ENCODE measurements at regions not wholly inside any gene's neighbourhood (a gene's known extent, or its start where the extent isn't known, plus 50 kb on each side); places are given as distances from the start of the nearest gene placed in this dataset.

DNA sequence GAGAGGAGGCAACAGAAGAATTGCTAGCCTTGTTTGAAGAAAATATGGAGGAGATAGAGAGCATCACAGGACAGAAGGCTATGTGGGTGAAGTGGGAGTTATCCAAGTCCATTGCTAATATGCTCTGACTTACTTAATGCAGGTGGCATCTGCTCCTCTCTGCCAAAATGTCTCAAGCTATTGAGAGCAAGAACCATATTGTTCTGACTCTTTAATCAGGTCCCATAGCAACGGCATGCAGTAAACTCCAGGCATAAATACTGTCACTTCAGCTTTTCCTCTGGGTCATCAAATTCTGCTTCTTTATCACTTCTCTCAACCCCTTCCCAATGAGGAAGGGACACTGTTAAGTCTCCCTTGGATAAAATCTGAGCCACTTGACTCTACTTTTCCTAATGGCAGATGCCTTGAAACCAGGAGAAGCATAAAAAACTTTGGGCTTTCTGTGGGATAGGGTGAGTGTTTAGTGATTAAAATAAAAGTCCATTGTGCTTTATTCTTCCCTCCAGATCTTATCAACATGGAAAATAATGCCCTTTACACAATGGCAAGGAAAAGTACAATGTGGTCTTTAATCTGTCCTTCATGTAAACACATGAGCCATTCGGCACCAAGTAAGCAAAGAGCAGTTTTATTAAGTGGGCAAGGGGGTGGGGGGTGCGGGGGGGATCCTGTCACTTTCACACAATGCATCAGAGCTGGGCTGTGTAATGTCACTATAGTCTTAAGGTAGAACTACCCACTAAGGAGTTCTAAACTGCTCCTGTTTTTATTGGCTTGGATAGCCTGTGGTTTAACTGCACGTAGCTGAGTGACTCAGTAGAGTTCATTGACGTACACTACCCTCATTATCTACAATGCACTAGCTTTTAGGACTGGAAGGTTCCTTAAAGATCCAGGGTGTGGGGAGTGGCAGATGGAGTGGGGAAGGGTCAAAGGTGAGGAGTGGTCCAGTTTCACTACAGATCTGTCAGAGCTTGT, 71.0 kb upstream of the TARS1 start:
- in situ Hi-C loops (cut with HindIII; ENCODE audit: low pct_unique_long_range_greater_than_20kb, low sequenced_read_pairs), result no loop called here
- no peak for TF ChIP-seq JUND (IDR thresholded peaks at IDR 0.05; ENCODE audit: low read depth)
- no peak for DNase-seq (ENCODE audit: low read depth in 1 of 2, low spot score in 1 of 2)

DNA sequence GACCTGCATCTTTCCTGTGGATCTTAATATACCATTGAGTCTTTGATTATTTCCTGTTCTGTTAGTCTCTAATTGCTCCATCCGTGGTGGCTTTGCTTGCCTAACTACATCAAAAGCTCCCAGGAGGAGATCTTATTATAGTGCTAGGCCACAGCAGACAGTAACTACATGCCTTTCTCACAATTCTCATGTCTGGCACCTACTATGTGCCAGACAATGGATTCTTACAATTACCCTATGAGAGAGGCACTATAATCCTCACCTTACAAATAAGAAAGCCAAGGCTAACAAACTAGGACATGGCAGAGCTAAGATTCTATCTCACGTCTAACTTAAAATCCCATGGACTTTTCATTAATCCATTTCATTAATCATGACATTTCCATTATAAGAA, 70.3 kb upstream of the TARS1 start:
- DNase-seq (ENCODE audit: low read depth in 1 of 2, low spot score in 1 of 2), result no peak
- no peak for TF ChIP-seq JUND (IDR thresholded peaks at IDR 0.05; ENCODE audit: low read depth)
- in situ Hi-C loops (cut with HindIII; ENCODE audit: low pct_unique_long_range_greater_than_20kb, low sequenced_read_pairs), result no loop called here

GRCh38 chr5:33371660-33372059, 69.1 kb upstream of the TARS1 start:
- in situ Hi-C loops (cut with HindIII; ENCODE audit: low pct_unique_long_range_greater_than_20kb, low sequenced_read_pairs), result no loop called here
- no peak for DNase-seq (ENCODE audit: low read depth in 1 of 2, low spot score in 1 of 2)
- TF ChIP-seq JUND (IDR thresholded peaks at IDR 0.05; ENCODE audit: low read depth), result no peak

DNA sequence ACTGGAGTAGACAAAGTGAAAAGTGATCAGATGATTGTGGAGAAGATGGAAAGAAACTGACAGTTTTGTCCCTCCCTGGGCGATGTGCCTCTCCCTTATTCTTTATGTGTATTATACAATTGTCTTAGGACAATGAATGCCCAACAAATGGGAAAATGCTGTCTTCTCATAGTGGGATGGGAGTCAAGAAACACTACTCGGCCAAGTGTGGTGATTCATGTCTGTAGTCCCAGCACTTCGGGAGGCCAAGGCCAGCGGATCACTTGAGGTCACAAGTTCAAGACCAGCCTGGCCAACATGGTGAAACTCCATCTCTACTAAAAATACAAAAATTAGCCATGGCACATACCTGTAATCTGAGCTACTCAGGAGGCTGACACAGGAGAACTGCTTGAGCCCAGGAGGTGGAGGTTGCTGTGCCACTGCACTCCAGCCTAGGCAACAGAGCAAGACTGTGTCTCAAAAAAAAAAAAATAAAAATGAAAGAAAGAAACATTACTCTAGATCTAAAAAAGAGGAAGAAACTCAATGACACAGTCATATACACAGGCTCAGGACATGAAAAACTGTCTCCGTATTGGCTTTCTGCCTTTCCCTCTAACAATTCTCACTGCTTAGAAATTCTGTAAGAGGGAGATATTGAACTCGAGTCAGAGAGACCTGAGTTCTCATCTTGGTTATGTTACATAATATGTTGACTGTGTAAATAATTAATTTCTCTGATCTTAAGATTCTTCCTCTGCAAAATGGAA, 67.9 kb upstream of the TARS1 start:
- DNase-seq (ENCODE audit: low read depth in 1 of 2, low spot score in 1 of 2), result no peak
- in situ Hi-C loops (cut with HindIII; ENCODE audit: low pct_unique_long_range_greater_than_20kb, low sequenced_read_pairs), result no loop called here
- TF ChIP-seq JUND (IDR thresholded peaks at IDR 0.05; ENCODE audit: low read depth), result no peak

GRCh38 chr5:33375900-33376299, 64.9 kb upstream of the TARS1 start:
- in situ Hi-C loops (cut with HindIII; ENCODE audit: low pct_unique_long_range_greater_than_20kb, low sequenced_read_pairs), result no loop called here
- TF ChIP-seq JUND (IDR thresholded peaks at IDR 0.05; ENCODE audit: low read depth), result no peak
- no peak for DNase-seq (ENCODE audit: low read depth in 1 of 2, low spot score in 1 of 2)

DNA sequence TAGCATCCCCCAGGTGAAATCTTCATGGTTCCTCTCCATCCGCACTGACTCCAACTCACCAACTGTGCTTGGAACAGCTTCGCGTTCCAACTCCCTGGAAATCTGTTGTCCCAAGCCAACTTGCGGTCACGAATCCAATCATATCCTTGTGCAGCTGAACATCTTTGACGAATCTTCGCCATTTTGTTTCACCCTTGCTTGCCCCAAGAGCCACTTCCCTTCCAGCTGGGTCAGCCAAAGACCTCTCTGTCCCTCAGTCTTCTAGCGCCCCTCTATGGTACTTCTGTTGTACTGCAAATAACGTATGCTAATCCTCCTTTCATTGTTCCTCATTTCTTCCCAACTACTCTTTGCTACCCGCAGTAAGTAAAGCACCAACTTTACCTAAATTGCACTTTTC, 61.0 kb upstream of the TARS1 start:
- in situ Hi-C loops (cut with HindIII; ENCODE audit: low pct_unique_long_range_greater_than_20kb, low sequenced_read_pairs), result no loop called here
- no peak for TF ChIP-seq JUND (IDR thresholded peaks at IDR 0.05; ENCODE audit: low read depth)
- peak in 1 of 2 experiments; percentile 32 for DNase-seq (ENCODE audit: low read depth in 1 of 2, low spot score in 1 of 2)

DNA sequence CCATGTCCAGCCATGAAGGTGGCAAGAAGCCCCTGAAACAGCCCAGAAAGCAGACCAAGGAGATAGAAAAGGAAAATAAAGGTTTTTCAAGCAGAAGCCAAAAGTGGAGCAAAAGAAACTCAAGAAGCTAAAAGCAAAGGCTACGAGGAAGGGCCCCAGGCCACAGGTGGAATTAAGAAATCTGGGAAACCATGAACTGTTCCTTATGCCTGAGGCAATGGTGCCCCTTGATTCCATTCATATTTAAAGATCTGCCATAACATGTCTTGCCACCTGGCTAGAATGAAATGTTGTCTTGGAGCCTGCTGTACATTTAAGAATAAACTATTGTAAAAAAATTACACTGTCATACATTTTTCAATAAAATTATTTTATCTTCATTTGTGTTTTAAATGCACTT, 59.5 kb upstream of the TARS1 start:
- no peak for DNase-seq (ENCODE audit: low read depth in 1 of 2, low spot score in 1 of 2)
- TF ChIP-seq JUND (IDR thresholded peaks at IDR 0.05; ENCODE audit: low read depth), result no peak
- in situ Hi-C loops (cut with HindIII; ENCODE audit: low pct_unique_long_range_greater_than_20kb, low sequenced_read_pairs), result no loop called here
